ENCODE measurements at regions not wholly inside any gene's neighbourhood (a gene's known extent, or its start where the extent isn't known, plus 50 kb on each side); places are given as distances from the start of the nearest gene placed in this dataset.
"Not testable (repeated sequence)": the region's sequence is repeated elsewhere in the genome, so short reads cannot be mapped to it uniquely, and the experiment has no call there.

DNA sequence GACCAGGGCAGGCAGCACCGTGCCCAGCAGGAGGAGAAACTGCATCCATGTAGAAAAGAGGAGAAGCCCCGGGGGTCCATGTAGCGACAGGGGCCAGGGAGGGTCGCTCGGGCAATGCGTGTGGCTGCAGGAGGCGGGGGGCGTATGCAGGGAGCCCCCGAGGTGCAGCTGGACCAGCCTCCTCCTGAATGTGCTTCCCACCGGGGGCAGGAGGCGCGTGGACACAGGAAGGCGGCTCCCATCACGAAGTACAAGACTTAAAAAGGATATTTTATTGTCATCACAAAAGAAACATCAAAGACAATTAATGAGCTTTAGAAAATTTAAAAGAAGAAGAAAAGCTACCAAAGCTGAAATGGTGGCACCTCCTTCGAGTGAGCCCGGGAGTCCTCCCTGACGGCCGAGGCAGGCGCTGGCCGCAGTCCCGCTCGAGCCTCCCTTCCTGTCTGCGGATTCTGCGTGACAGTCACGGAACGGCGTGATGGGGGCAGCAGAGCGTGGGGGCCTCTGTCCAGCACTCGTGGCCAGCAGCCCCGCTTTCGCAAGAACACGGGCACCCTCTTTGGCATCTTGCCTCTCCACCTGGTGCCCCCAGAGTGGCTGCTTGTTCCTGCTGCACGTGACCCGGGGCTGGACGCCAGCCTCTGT lies 238.0 kb downstream of the TMEM121 start:
- TF ChIP-seq, protein P1, sequence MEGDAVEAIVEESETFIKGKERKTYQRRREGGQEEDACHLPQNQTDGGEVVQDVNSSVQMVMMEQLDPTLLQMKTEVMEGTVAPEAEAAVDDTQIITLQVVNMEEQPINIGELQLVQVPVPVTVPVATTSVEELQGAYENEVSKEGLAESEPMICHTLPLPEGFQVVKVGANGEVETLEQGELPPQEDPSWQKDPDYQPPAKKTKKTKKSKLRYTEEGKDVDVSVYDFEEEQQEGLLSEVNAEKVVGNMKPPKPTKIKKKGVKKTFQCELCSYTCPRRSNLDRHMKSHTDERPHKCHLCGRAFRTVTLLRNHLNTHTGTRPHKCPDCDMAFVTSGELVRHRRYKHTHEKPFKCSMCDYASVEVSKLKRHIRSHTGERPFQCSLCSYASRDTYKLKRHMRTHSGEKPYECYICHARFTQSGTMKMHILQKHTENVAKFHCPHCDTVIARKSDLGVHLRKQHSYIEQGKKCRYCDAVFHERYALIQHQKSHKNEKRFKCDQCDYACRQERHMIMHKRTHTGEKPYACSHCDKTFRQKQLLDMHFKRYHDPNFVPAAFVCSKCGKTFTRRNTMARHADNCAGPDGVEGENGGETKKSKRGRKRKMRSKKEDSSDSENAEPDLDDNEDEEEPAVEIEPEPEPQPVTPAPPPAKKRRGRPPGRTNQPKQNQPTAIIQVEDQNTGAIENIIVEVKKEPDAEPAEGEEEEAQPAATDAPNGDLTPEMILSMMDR (IDR thresholded peaks at IDR 0.05; ENCODE audit: low read depth, low read length, poor library complexity, severe bottlenecking), result not testable (repeated sequence)
- TF ChIP-seq EZH2phosphoT487 (IDR thresholded peaks at IDR 0.05; ENCODE audit: borderline replicate concordance, low read length), result not testable (repeated sequence)

Measured in DOHH2 (cell line).